A673 (cell line): ENCODE measurements at regions not wholly inside any gene's neighbourhood (a gene's known extent, or its start where the extent isn't known, plus 50 kb on each side); places are given as distances from the start of the nearest gene placed in this dataset.

Experiments used
- BruUV-seq: library from RNA; stranded (reverse); fragments of 400-500 nt; replicated peaks from 2 replicates; lab custom pipeline; 2021; lab: Mats Ljungman, UMichigan
- CTCF ChIA-PET: fragments of 300-600 bp; sonication (Branson Sonifier 250); formaldehyde crosslinking; loops from one replicate; lab custom pipeline; 2022; ENCODE audit warnings: antibody characterized with exemption; lab: Charles Lee
- POLR2A ChIA-PET: fragments of 300-600 bp; sonication (Branson Sonifier 250); formaldehyde crosslinking; loops from one replicate; lab custom pipeline; 2022; ENCODE audit warnings: antibody characterized with exemption; ENCODE audit not compliant: low non-redundant PET; lab: Charles Lee
- DNase-seq: peaks from one replicate; pipeline ENCODE4 v3.0.0-alpha.2; 2015; ENCODE audit warnings: low spot score
- H3K27ac ChIP-seq: fragments of 200-600 bp; sonication (generic); 2 replicates; pipeline ENCODE4 v1.5.1; 2016; ENCODE audit warnings: mixed run types, low read depth, mild to moderate bottlenecking, mixed read lengths, antibody characterized with exemption, low read length; ENCODE audit not compliant: poor library complexity, severe bottlenecking
- H3K27me3 ChIP-seq: fragments of 200-600 bp; sonication (generic); replicated peaks from 2 replicates; pipeline ENCODE4 v1.6.1; 2017; ENCODE audit warnings: mixed run types, low read depth, mild to moderate bottlenecking, mixed read lengths, antibody characterized with exemption, low read length; ENCODE audit not compliant: insufficient read depth, poor library complexity
- H3K36me3 ChIP-seq: fragments of 200-600 bp; sonication (generic); 2 replicates; pipeline ENCODE4 v1.6.1; 2016; ENCODE audit warnings: mixed run types, mild to moderate bottlenecking, mixed read lengths, antibody characterized with exemption, low read length; ENCODE audit not compliant: insufficient read depth, poor library complexity, severe bottlenecking
- H3K4me1 ChIP-seq: fragments of 200-600 bp; sonication (generic); 2 replicates; pipeline ENCODE4 v1.6.1; 2017; ENCODE audit warnings: mixed run types, mild to moderate bottlenecking, mixed read lengths, antibody characterized with exemption, low read length; ENCODE audit not compliant: insufficient read depth, poor library complexity, severe bottlenecking
- H3K4me3 ChIP-seq: fragments of 200-600 bp; sonication (generic); 2 replicates; pipeline ENCODE4 v1.5.1; 2016; ENCODE audit warnings: low read depth, mixed run types, mild to moderate bottlenecking, mixed read lengths, low read length; ENCODE audit not compliant: poor library complexity, severe bottlenecking
- H3K9me3 ChIP-seq: fragments of 200-600 bp; sonication (generic); 2 replicates; pipeline ENCODE4 v1.6.1; 2016; ENCODE audit warnings: mixed run types, low read depth, mild to moderate bottlenecking, mixed read lengths, antibody characterized with exemption, low read length; ENCODE audit not compliant: poor library complexity, severe bottlenecking
- EZH2 ChIP-seq: fragments of 200-600 bp; sonication (generic); IDR thresholded peaks from 2 replicates; pipeline ENCODE4 v1.6.1; 2017; ENCODE audit warnings: borderline replicate concordance, low read depth, mild to moderate bottlenecking, mixed read lengths, antibody characterized with exemption, low read length; ENCODE audit not compliant: poor library complexity, severe bottlenecking
- intact Hi-C: fragments of 100-400 bp; cut with micrococcal nuclease; formaldehyde crosslinking; loops from one replicate; pipeline ENCODE4 v1.10.0; 2022; ENCODE audit not compliant: unreplicated experiment
- TF ChIP-seq, protein P1 (sequence below): fragments of 300-800, 200-600 bp; sonication (generic); conservative IDR thresholded peaks from 2 replicates; pipeline ENCODE4 v1.5.1; 2017; ENCODE audit warnings: low read depth, mild to moderate bottlenecking, antibody characterized with exemption, low read length, moderate library complexity, mixed read lengths

DNA sequence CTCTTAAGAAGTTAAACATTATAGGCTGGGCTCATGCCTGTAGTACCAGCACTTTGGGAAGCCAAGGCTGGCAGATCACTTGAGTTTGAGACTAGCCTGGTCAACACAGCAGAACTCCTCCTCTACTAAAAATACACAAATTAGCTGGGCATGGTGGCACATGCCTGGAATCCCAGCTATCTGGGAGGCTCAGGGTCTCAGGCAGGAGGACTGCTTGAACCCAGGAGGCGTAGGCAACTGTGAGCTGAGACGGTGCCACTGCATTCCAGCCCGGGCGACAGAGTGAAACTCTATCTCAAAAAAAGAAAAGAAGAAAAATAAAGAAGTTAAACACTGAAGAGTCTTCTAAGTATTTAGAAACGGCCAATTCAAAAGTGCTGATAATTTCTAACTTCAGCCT is 164.3 kb upstream of the GALNTL6 start:
- Histone ChIP-seq H3K27ac (no peak overlapping the region), H3K4me3 (no peak overlapping the region), H3K4me1 (no peaks in the 10 kb centered on the region), H3K36me3 (no peaks in the 10 kb centered on the region), H3K9me3 (no peaks in the 10 kb centered on the region), H3K27me3 (no peaks in the 10 kb centered on the region)
- intact Hi-C loops: no loop called here
- TF ChIP-seq EZH2: no peak
- TF ChIP-seq, protein P1, sequence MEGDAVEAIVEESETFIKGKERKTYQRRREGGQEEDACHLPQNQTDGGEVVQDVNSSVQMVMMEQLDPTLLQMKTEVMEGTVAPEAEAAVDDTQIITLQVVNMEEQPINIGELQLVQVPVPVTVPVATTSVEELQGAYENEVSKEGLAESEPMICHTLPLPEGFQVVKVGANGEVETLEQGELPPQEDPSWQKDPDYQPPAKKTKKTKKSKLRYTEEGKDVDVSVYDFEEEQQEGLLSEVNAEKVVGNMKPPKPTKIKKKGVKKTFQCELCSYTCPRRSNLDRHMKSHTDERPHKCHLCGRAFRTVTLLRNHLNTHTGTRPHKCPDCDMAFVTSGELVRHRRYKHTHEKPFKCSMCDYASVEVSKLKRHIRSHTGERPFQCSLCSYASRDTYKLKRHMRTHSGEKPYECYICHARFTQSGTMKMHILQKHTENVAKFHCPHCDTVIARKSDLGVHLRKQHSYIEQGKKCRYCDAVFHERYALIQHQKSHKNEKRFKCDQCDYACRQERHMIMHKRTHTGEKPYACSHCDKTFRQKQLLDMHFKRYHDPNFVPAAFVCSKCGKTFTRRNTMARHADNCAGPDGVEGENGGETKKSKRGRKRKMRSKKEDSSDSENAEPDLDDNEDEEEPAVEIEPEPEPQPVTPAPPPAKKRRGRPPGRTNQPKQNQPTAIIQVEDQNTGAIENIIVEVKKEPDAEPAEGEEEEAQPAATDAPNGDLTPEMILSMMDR: no peak
- ChIA-PET POLR2A (no interaction called here), CTCF (no interaction called here)
- no TSS peak for BruUV-seq
- DNase-seq: no peak

DNA sequence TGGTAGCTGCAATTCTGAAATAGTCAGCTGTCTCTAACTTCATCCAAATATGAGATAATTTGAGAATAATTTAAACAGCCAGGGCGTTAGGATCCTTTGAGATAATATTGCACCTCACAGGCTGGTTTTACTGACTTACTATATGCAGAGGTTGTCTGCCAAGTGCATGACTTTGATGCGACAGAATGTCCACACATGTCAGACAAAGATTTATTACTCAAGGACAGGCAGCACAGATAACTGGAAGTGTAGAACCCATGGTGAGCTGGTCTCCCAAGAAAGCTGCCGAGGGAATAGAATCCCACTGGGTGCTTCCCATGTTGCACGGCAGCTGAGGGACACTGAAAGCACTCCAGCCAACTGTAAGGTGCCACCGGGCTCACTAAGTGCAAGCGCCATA is 166.2 kb upstream of the GALNTL6 start:
- no peak overlapping the region for H3K4me3 ChIP-seq
- H3K4me1 ChIP-seq: no peaks in the 10 kb centered on the region
- DNase-seq: no peak
- TF ChIP-seq EZH2: no peak
- TF ChIP-seq, protein P1: no peak
- ChIA-PET POLR2A (no interaction called here), CTCF (no interaction called here)
- no peaks in the 10 kb centered on the region for H3K27me3 ChIP-seq
- intact Hi-C loops: no loop called here
- no peak overlapping the region for H3K27ac ChIP-seq
- no peaks in the 10 kb centered on the region for H3K36me3 ChIP-seq
- no peaks in the 10 kb centered on the region for H3K9me3 ChIP-seq
- BruUV-seq: no TSS peak

DNA sequence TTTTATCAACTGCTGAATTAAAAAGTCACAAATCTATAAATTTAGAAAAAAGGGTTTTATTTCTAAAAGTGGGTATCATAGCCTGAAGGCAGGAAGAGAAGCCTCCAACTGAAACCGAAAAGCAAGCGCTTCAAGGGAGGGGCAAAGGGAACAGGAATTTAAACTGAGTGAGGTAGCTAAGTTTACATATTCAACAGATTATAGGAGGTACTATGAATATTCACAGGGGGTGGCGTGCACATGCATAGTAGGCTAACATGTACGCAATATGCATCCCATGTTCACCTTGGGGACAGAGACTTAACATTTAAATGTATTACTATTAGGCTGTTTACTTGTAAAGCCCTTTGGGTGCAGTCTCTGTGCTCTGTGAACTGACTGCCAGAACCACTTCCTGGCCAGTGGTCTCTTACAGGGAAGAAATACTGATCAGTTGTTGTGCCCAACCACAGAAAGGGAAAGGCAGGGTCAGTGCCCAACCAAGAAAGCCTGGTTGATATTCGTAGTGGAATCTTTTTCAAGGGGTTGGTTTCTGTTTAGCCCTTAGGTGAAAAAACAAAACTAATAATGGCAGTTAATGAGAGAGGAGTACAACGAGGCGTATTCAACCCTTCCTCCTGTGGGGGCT is 168.7 kb upstream of the GALNTL6 start:
- BruUV-seq: no TSS peak
- intact Hi-C loops: no loop called here
- CTCF ChIA-PET: no interaction called here

More for the DNA sequence above, 168.7 kb upstream of the GALNTL6 start:
- Histone ChIP-seq H3K27me3 (no peaks in the 10 kb centered on the region), H3K36me3 (no peaks in the 10 kb centered on the region), H3K9me3 (no peaks in the 10 kb centered on the region), H3K4me1 (no peaks in the 10 kb centered on the region), H3K4me3 (no peak overlapping the region), H3K27ac (no peak overlapping the region)
- no peak for DNase-seq
- POLR2A ChIA-PET: no interaction called here
- TF ChIP-seq, protein P1: no peak
- no peak for TF ChIP-seq EZH2
